GM06990 (cell line): ENCODE measurements at regions not wholly inside any gene's neighbourhood (a gene's known extent, or its start where the extent isn't known, plus 50 kb on each side); places are given as distances from the start of the nearest gene placed in this dataset.

ENCODE experiments used
- DNase-seq: peaks from one replicate; pipeline ENCODE4 v3.0.0-alpha.2; 2011; ENCODE audit not compliant: insufficient read length; ENCODE audit errors: extremely low read depth
- H3K27me3 ChIP-seq: replicated peaks from 2 replicates; pipeline ENCODE4 v1.6.0; 2011; ENCODE audit warnings: low read length; ENCODE audit not compliant: control insufficient read depth, insufficient read depth
- H3K36me3 ChIP-seq: 2 replicates; pipeline ENCODE4 v1.5.1; 2011; ENCODE audit warnings: low read length; ENCODE audit not compliant: control insufficient read depth, insufficient read depth
- H3K4me3 ChIP-seq: replicated peaks from 2 replicates; pipeline ENCODE4 v1.5.1; 2011; ENCODE audit warnings: low read depth, mild to moderate bottlenecking, control low read depth, low read length
- CTCF ChIP-seq: IDR thresholded peaks from 2 replicates; pipeline ENCODE4 v1.5.1; 2011; ENCODE audit warnings: low read length, control low read depth, mild to moderate bottlenecking, inconsistent platforms; ENCODE audit not compliant: insufficient read depth, poor library complexity, severe bottlenecking

- no peak for TF ChIP-seq CTCF
- Histone ChIP-seq H3K27me3 (no peaks in the 10 kb centered on the region), H3K4me3 (no peak overlapping the region), H3K36me3 (no peaks in the 10 kb centered on the region)
- DNase-seq = no peak
These were observed 247.8 kb upstream of the IGFBP3 start for GRCh38 chr7:46168671-46169383.

DNA sequence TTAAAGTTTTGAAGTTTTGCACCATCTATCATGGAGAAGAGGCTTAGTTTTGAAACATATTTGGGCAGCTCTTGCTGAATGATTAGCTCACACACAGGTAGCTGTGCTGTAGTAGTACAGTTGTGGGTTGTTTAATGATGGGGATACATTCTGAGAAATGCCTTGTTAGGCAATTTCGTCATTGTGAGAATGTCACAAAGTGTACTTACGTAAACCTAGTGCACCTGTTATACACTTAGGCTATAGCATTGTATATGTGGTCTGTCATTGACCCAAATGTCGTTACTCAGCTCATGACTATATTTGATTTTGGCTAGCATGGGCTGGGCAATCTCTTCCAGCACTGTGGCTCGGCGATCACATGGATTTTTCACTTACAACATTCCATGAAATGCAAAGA is 247.2 kb upstream of the IGFBP3 start:
- Histone ChIP-seq H3K4me3 (no peak overlapping the region), H3K27me3 (no peaks in the 10 kb centered on the region), H3K36me3 (no peaks in the 10 kb centered on the region)
- TF ChIP-seq CTCF = no peak
- no peak for DNase-seq

- Histone ChIP-seq H3K27me3 (no peaks in the 10 kb centered on the region), H3K4me3 (no peak overlapping the region), H3K36me3 (no peaks in the 10 kb centered on the region)
- no peak for DNase-seq
- no peak for TF ChIP-seq CTCF
These were observed 244.2 kb upstream of the IGFBP3 start for GRCh38 chr7:46165276-46165675.

GRCh38 chr7:46164629-46165028 is 243.6 kb upstream of the IGFBP3 start:
- no peak for DNase-seq
- H3K27me3 ChIP-seq = no peaks in the 10 kb centered on the region
- no peak for TF ChIP-seq CTCF
- no peaks in the 10 kb centered on the region for H3K36me3 ChIP-seq
- no peak overlapping the region for H3K4me3 ChIP-seq

- TF ChIP-seq CTCF = no peak
- Histone ChIP-seq H3K36me3 (no peaks in the 10 kb centered on the region), H3K27me3 (no peaks in the 10 kb centered on the region), H3K4me3 (no peak overlapping the region)
- DNase-seq = no peak
These were observed 242.2 kb upstream of the IGFBP3 start for GRCh38 chr7:46163246-46163645.

DNA sequence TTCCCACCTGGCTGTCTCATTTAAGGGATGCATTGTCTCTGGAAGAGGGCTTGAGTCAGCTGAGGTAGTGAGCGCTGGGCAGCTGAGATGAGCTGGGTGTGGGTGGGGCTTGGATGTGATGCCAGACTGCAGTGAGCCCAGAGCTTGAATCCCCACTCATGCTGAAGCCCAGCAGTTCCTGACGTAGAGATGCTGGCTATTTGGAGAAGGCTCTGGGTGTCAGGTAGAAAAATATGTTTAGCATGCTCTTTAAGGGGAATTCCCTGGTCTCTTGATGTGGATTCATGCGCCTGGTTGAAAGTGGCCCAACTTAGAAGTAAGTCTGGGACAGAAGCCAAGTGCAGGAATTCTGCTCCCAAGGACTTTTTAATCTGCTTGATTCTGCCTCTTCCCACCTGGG is 241.5 kb upstream of the IGFBP3 start:
- Histone ChIP-seq H3K27me3 (no peaks in the 10 kb centered on the region), H3K4me3 (no peak overlapping the region), H3K36me3 (no peaks in the 10 kb centered on the region)
- DNase-seq = no peak
- no peak for TF ChIP-seq CTCF
